Left ventricle myocardium superior (tissue), 1 donor: ENCODE measurements at regions not wholly inside any gene's neighbourhood (a gene's known extent, or its start where the extent isn't known, plus 50 kb on each side); places are given as distances from the start of the nearest gene placed in this dataset.

Experiments used
- ATAC-seq: fragments of 200-7000 bp; cut with Tn5 transposase; one replicate; pipeline ENCODE4 v1.9.1; 2020; ENCODE audit warnings: mild to moderate bottlenecking, moderate library complexity
- DNase-seq: peaks from one replicate; pipeline ENCODE4 v3.0.0-alpha.2; 2020
- intact Hi-C: fragments of 100-400 bp; cut with micrococcal nuclease; formaldehyde crosslinking; loops from one replicate; pipeline ENCODE4 v1.11.0; 2022
- donor health status: DM: no; HTN: yes; CAD: no; lungs with severe emphysema.

DNA sequence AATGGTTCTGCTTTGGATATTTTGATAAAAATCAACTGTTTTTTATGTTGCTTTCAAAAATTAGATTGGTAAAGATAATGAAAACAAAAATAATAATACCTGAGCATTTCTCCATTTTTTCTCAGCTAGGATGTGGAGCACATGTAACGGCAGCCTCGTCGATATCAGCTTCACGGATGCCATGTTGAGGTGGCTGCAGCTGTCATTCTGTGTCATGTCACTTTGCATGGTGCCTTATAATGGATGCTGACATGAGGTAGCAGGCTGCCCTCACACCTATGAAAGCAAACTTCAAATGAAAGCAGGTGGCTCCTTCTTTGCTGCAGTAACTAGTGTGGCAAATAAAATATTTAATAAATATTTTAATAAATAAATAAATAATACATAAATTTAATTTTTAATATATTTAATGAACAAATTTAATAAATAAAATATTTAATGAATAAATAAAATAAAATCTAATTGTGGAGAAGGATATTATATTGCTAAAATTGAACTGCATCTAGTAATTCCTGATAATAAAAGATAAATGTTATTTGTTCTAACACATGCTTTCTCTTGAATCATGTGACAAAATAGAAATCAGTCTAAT lies 955.7 kb upstream of the SLC10A2 start:
- intact Hi-C loops = no loop called here
- no peak for ATAC-seq
- no peak for DNase-seq

GRCh38 chr13:104017317-104017716 lies 951.1 kb upstream of the SLC10A2 start:
- ATAC-seq = no peak
- DNase-seq = no peak
- intact Hi-C loops = no loop called here

- DNase-seq (no peak), ATAC-seq (peak; percentile 67)
- intact Hi-C loops = no loop called here
These were observed 949.6 kb upstream of the SLC10A2 start for GRCh38 chr13:104015646-104016396.

DNA sequence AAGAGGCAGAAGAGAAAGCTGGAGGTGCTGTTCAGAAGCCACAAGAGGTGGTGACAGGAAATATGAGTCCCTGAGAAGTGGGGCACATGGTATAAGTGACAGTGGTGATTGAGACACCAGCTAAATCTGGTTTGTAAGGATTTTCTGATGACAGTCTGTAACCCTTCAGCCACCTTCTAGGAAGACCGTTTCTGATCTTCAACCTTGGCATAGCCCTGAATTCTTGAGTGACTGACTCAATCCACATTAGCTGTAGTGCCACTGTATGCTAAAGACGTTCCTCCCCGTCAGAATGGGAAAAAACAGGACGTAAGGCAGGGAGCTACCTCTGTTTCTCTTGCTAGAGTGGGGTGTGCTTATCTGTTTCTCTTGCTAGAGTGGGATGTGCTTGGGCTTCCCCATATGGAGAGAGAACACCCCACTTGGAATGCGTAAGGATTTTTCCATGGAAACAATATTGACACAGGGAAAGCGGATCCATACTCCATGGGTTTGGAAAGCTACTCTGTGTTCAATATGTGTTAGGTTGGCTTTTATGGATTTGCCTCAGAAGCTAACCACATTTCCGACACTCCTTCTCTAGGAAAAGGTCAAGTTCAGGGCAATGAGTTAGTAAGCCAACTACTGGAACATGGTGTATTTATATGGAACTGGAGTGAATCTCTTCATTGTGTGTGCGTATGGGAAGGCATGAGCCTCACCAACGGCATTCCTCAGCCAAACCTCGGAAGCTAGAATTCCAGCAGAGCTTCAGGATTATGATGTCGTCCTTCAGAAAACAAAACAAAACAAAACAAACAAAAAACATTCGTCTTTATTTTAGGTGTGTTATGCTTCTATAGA lies 948.8 kb upstream of the SLC10A2 start:
- intact Hi-C loops = no loop called here
- no peak for DNase-seq
- ATAC-seq = peak; percentile 26

GRCh38 chr13:104011505-104012241 lies 945.5 kb upstream of the SLC10A2 start:
- ATAC-seq = peak; percentile 57
- intact Hi-C loops = no loop called here
- peak; percentile 20 for DNase-seq

GRCh38 chr13:104008541-104009435 lies 942.6 kb upstream of the SLC10A2 start:
- intact Hi-C loops = no loop called here
- no peak for DNase-seq
- ATAC-seq = no peak

- intact Hi-C loops = no loop called here
- DNase-seq (no peak), ATAC-seq (no peak)
These were observed 941.9 kb upstream of the SLC10A2 start for GRCh38 chr13:104008075-104008474.

DNA sequence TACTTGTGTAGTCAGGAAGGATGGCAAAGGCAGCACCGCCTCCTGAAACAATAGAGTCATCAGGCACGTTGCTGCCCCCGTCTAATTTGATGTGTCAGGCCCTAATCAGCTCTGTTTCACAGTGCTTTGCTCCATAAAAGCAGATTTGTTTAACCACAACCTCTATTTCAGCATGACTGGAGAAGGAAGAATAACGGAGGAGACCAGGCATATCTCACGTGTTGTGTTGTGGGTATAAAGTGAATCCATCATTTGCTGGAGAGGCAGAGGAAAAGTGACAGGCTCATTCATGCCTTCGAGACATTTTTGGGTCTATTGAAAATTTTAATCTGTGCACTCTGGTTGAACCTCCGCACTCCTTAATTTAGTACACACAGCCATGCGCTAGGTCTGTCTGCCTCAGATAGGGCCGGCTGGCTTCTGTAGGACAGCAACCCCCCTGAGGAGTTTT lies 940.4 kb upstream of the SLC10A2 start:
- intact Hi-C loops = no loop called here
- no peak for ATAC-seq
- DNase-seq = no peak

- ATAC-seq (no peak), DNase-seq (no peak)
- intact Hi-C loops = no loop called here
These were observed 938.4 kb upstream of the SLC10A2 start for GRCh38 chr13:104004572-104004971.

DNA sequence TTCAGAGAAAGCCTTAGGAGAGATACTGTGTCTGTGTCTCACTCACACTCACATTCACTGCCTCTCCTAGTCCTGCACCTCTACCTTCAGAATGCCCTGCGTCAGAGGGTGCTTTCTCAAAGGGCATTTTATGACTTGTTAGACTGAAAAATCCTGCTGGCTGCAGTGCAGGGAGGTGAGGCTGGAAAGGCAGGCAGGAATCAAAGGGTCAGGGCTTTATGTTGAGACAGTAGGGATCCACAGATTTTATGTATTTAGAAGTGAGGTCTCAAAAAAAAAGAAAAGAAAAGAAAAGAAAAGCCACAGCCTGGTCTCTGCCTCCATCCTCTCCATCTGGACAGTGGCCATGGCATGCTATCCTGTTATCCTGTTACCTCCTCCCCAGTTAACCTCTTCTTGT lies 936.0 kb upstream of the SLC10A2 start:
- intact Hi-C loops = no loop called here
- no peak for DNase-seq
- ATAC-seq = peak; percentile 13

DNA sequence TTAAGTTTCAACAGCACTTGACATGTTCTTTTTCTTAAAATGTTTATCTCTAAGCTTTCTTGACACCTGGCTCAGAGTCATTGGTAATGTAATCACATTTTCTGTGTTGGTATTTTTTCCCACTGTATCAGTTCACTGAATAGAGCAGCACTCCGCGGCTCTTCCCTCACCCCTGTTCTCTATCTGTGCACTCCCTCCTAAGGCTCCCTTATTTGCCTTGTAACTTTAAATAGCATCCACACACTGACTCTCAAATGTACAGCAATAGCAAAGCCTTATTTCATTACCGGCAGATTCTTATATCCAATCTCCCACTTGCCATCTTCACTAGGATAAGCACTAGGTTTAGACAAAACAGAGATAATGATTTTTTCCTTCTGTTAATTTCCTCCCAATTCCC lies 935.5 kb upstream of the SLC10A2 start:
- intact Hi-C loops = no loop called here
- peak; percentile 72 for ATAC-seq

DNA sequence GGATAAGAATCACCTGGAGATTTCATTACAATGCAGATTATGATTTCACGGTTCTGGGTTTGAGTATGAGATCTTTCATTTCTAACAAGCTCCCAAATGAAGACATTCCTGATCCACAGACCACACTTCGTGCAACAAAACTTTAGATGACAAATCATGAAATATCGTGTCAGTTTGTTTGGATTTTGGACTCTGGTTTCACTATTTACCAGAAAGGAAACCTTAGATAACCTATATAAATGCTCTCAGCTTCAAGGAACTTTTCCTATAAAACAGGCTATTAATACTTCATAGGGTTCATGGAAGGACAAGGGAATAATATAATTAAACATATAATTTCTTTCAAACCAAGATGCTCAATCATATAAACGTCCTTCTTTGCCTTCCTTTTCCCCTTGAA lies 930.5 kb upstream of the SLC10A2 start:
- no peak for DNase-seq
- intact Hi-C loops = no loop called here
- ATAC-seq = no peak

More for the DNA sequence above, 935.5 kb upstream of the SLC10A2 start:
- no peak for DNase-seq

DNA sequence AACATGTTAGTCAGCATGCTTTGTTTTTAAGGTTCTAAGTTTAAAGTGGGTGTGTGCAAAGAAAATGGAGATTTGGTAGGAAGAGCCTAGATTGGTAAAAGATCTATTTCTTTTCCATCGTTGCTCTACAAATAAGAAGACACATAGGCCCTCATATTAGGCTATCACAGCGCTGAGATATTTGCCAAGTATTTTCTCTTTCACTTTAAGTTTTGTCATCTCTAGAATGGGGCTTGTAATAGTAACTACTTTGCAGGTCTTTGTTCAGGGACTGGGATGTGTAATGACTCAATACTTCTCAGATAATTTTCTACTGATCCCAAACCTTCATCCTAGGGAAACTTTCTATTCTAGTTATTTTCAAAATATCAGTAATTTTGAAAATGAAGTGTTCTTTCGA lies 917.7 kb upstream of the SLC10A2 start:
- intact Hi-C loops = no loop called here
- DNase-seq = no peak
- ATAC-seq = no peak

DNA sequence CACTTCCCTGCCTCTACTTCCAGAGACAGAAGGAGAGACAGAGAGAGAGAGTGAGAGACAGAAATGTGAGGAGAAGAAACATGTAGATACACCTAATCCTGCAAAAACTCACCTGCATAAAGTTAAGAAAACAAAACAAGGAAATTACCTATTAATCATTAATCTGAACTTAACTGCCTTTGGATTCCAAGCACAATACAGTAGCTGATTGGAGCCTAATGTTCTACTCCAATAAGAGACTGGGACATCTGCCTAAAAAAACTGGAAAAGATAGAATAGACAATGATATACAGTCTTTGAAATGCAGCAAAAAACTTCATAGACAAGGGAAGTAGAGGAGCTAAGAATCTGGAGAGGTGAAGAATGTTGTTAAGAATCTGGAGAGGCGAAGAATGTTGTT lies 910.2 kb upstream of the SLC10A2 start:
- intact Hi-C loops = no loop called here
- DNase-seq (no peak), ATAC-seq (no peak)

- intact Hi-C loops = no loop called here
- no peak for DNase-seq
- ATAC-seq = no peak
These were observed 907.5 kb upstream of the SLC10A2 start for GRCh38 chr13:103973740-103974139.

DNA sequence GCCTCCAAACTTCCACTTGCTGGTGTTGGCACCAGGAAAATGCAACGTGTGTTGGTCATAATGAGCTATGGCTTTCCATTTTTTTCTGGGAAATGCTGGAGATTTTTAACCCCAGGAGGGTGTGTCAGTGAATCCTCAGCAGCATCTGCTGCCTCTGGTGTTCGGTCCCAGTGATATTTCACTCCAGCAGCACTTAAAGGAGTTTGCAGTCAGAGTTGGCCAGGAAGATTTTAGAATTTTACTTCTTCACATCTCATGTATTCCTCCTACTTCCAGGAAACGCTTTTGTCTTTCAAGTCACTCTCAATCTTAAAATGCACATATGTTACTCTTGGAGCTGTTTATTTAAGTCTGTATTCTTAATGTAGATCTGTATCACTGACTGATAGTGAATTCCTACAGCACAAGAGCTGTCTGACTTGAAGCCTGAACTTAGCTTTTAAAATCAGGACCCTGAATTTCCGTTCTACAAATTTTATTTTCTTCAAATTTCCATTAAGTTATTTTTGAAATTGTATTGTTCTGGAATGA lies 903.4 kb upstream of the SLC10A2 start:
- intact Hi-C loops = no loop called here
- DNase-seq (no peak), ATAC-seq (no peak)

DNA sequence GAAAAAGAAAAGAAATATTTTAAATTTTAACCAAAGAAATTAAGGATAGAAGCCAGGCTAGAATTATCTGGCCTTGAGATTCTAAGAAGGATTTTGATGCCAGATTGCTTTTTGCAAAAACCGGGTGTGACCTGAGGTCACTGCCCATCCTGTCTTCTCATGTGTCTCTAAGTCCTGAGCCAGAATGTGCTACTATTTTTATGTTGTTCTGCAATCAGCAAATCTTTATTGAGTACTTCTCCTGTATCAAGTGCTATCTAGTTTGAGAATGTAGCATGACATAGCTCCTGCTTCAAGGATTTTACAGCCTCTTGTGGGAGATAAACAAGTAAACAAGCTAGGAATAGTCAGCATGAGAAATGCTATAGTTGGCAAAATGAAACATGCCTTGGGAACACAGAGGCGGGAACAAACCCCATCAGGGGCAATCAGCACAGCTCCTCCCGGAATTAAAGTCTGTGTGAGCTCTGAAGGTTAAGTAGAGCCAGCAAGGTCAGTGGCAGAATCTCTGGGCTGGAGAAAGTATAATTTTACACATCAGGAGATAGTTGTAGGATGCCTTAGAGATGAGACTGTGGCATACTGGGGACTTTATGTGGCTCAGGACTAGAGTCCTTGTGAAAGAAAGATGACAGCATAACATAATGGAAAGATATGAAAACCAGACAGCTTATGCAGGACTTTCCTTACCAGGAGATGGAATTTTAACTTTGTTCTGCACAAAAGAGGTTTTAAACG lies 899.5 kb upstream of the SLC10A2 start:
- no peak for ATAC-seq
- intact Hi-C loops = no loop called here
- DNase-seq = no peak

DNA sequence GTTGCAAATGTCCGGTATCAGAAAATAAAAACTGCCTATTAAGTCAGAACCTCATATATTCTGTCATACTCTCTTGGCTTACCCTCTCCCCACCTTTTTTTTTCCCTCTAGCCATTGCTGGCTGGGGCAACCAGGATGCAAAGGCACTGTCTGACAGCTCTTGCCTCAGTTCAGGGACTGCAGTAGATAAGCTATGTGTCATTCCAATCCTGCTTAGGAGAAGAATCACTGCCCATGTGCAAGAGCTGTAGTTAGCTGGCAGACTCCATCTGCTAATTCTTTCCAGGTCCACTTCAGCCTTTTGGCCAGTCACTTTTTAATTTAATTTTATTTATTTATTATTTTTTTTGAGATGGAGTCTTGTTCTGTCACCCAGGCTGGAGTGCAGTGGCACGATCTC lies 895.6 kb upstream of the SLC10A2 start:
- intact Hi-C loops = no loop called here
- ATAC-seq (no peak), DNase-seq (no peak)
